ENCODE measurements at regions not wholly inside any gene's neighbourhood (a gene's known extent, or its start where the extent isn't known, plus 50 kb on each side); places are given as distances from the start of the nearest gene placed in this dataset.

GRCh38 chr2:150697596-150697995 lies 210.1 kb upstream of the RND3 start:
- DNase-seq (ENCODE audit: extremely low read depth, low read depth), result no peak
- no peak for TF ChIP-seq CTCF (IDR thresholded peaks at IDR 0.05; ENCODE audit: low read depth, low read length)

- no peak for DNase-seq (ENCODE audit: extremely low read depth, low read depth)
- no peak for TF ChIP-seq CTCF (IDR thresholded peaks at IDR 0.05; ENCODE audit: low read depth, low read length)
Measured at GRCh38 chr2:150695451-150696135, 208.1 kb upstream of the RND3 start.

DNA sequence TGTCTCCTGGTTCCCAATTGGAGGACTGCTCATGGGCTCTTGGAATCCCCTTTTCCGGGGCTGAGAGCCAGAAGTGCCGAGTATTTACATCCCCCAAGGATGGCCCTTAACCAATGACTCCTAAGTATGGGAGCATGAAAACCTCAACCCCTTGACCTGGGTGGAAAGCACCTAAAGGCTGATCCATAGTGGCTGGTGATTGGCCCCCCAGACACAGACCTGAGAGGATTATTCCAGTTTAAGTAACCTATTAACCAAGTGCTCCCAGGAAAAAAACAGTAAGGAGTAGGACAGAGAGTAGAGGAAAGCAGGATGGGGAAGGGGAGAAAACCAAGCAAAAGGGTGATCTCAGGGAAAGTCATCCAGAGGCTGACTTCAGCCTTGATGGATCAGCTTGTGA lies 206.1 kb upstream of the RND3 start:
- TF ChIP-seq CTCF (IDR thresholded peaks at IDR 0.05; ENCODE audit: low read depth, low read length), result no peak
- DNase-seq (ENCODE audit: extremely low read depth, low read depth), result no peak

GRCh38 chr2:150690870-150691269 lies 203.4 kb upstream of the RND3 start:
- no peak for TF ChIP-seq CTCF (IDR thresholded peaks at IDR 0.05; ENCODE audit: low read depth, low read length)
- DNase-seq (ENCODE audit: extremely low read depth, low read depth), result peak; percentile 47

GRCh38 chr2:150690261-150690660 lies 202.8 kb upstream of the RND3 start:
- DNase-seq (ENCODE audit: extremely low read depth, low read depth), result no peak
- TF ChIP-seq CTCF (IDR thresholded peaks at IDR 0.05; ENCODE audit: low read depth, low read length), result no peak

- no peak for TF ChIP-seq CTCF (IDR thresholded peaks at IDR 0.05; ENCODE audit: low read depth, low read length)
- no peak for DNase-seq (ENCODE audit: extremely low read depth, low read depth)
Measured at GRCh38 chr2:150689590-150689989, 202.1 kb upstream of the RND3 start.

GRCh38 chr2:150688016-150688415 lies 200.5 kb upstream of the RND3 start:
- no peak for DNase-seq (ENCODE audit: extremely low read depth, low read depth)
- no peak for TF ChIP-seq CTCF (IDR thresholded peaks at IDR 0.05; ENCODE audit: low read depth, low read length)

All from AG09319 (cell line).